A549 (cell line): ENCODE measurements at regions not wholly inside any gene's neighbourhood (a gene's known extent, or its start where the extent isn't known, plus 50 kb on each side); places are given as distances from the start of the nearest gene placed in this dataset.

Source experiments
- ATAC-seq, 2 experiments: fragments of 200-7000 bp in 1 of 2; fragments of >200 bp in 1 of 2; cut with Nextera tagmentation in 1 of 2; cut with Tn5 transposase in 1 of 2; 3 replicates each; pipeline versions ENCODE4 v1.8.0 to v1.9.1; 2018 to 2020; ENCODE audit warnings: mild to moderate bottlenecking in 1 of 2, moderate library complexity in 1 of 2
- CTCF ChIA-PET: fragments of 300-600 bp; sonication (Branson Sonifier 250); formaldehyde crosslinking; extraction: SDS; loops from one replicate; lab custom pipeline; 2021; ENCODE audit warnings: antibody characterized with exemption, inconsistent platforms; lab: Yijun Ruan, JAX
- POLR2A ChIA-PET: fragments of 350-600 bp; formaldehyde crosslinking; extraction: SDS; loops from one replicate; lab custom pipeline; 2021; ENCODE audit warnings: antibody characterized with exemption, inconsistent platforms; lab: Yijun Ruan, JAX
- DNase-seq, 2 experiments: peaks; one replicate each; pipeline versions ENCODE4 v3.0.0 to v3.0.0-alpha.2; 2011 to 2016; ENCODE audit warnings: low read depth in 1 of 2, low spot score in 1 of 2
- FAIRE-seq: peaks from 2 replicates; lab custom pipeline; 2011; peaks lifted over from hg19 to GRCh38; lab: Jason Lieb, UNC
- H3K27ac ChIP-seq, 2 experiments: fragments of >200 bp; sonication (Bioruptor Twin); formaldehyde crosslinking; 3 replicates each; pipeline ENCODE4 v1.5.1; 2016 to 2017
- H3K4me1 ChIP-seq: fragments of >200 bp; sonication (Bioruptor Twin); formaldehyde crosslinking; 3 replicates; pipeline ENCODE4 v1.6.1; 2016
- H3K4me2 ChIP-seq: fragments of >200 bp; sonication (Bioruptor Twin); formaldehyde crosslinking; 3 replicates; pipeline ENCODE4 v1.6.1; 2016
- H3K4me3 ChIP-seq: fragments of >200 bp; sonication (Bioruptor Twin); formaldehyde crosslinking; 3 replicates; pipeline ENCODE4 v1.5.1; 2016
- H3K9me3 ChIP-seq: fragments of >200 bp; sonication (Bioruptor Twin); formaldehyde crosslinking; 3 replicates; pipeline ENCODE4 v1.6.1; 2016
- BHLHE40 ChIP-seq: IDR thresholded peaks from 2 replicates; pipeline ENCODE4 v1.6.1; 2012; ENCODE audit warnings: low read depth, low read length, inconsistent platforms
- CBX2 ChIP-seq: fragments of 200-600 bp; sonication (generic); IDR thresholded peaks from 2 replicates; pipeline ENCODE4 v1.6.1; 2016; ENCODE audit warnings: low read depth, mild to moderate bottlenecking, borderline replicate concordance
- CBX8 ChIP-seq: fragments of 200-600 bp; sonication (generic); IDR thresholded peaks from 2 replicates; pipeline ENCODE4 v1.6.1; 2016
- HEYL ChIP-seq: fragments of 250-450 bp; sonication (Bioruptor Pico); IDR thresholded peaks from 2 replicates; pipeline ENCODE4 v1.8.0; 2021; ENCODE audit warnings: mild to moderate bottlenecking, moderate library complexity
- HOXA7 ChIP-seq: fragments of 250-450 bp; sonication (Bioruptor Pico); IDR thresholded peaks from 2 replicates; pipeline ENCODE4 v1.5.0; 2020; ENCODE audit warnings: mild to moderate bottlenecking, moderate library complexity
- HOXB13 ChIP-seq: fragments of 250-450 bp; sonication (Bioruptor Pico); IDR thresholded peaks from 2 replicates; pipeline ENCODE4 v1.5.0; 2020; ENCODE audit warnings: low read depth, mild to moderate bottlenecking, moderate library complexity
- HOXB5 ChIP-seq: fragments of 250-450 bp; sonication (Bioruptor Pico); IDR thresholded peaks from 2 replicates; pipeline ENCODE4 v1.5.0; 2020; ENCODE audit warnings: mild to moderate bottlenecking, moderate library complexity
- JUN ChIP-seq, 2 experiments: fragments of >200 bp; sonication (Bioruptor Twin); formaldehyde crosslinking; IDR thresholded peaks; 2 replicates in 1 of 2; 3 replicates in 1 of 2; pipeline ENCODE4 v1.6.1; 2016 to 2017
- JUNB ChIP-seq: fragments of >200 bp; sonication (Bioruptor Twin); formaldehyde crosslinking; IDR thresholded peaks from 2 replicates; pipeline ENCODE4 v1.6.1; 2016
- KDM1A ChIP-seq: fragments of 200-600 bp; sonication (generic); IDR thresholded peaks from 2 replicates; pipeline ENCODE4 v1.6.1; 2016; ENCODE audit warnings: low read depth, mild to moderate bottlenecking
- KDM5A ChIP-seq: fragments of 200-600 bp; sonication (generic); IDR thresholded peaks from 2 replicates; pipeline ENCODE4 v1.6.1; 2016; ENCODE audit warnings: antibody characterized with exemption, mild to moderate bottlenecking
- MAFK ChIP-seq: fragments of 450-650 bp; IDR thresholded peaks from 2 replicates; pipeline ENCODE4 v1.6.1; 2014; ENCODE audit not compliant: partially characterized antibody
- MYC ChIP-seq: IDR thresholded peaks from 2 replicates; pipeline ENCODE4 v1.6.1; 2012; ENCODE audit warnings: mild to moderate bottlenecking, inconsistent platforms, low read length, improper control_type of control experiment, borderline replicate concordance
- NPAS2 ChIP-seq: fragments of 250-450 bp; sonication (Bioruptor Pico); IDR thresholded peaks from 2 replicates; pipeline ENCODE4 v1.8.0; 2022; ENCODE audit warnings: mild to moderate bottlenecking, moderate library complexity, borderline replicate concordance
- PHF8 ChIP-seq: fragments of 200-600 bp; sonication (generic); IDR thresholded peaks from 2 replicates; pipeline ENCODE4 v1.6.1; 2016; ENCODE audit warnings: low read depth, mild to moderate bottlenecking, antibody characterized with exemption, moderate library complexity, borderline replicate concordance
- POLR2A ChIP-seq: IDR thresholded peaks from 2 replicates; pipeline ENCODE4 v1.6.1; 2012; ENCODE audit warnings: mild to moderate bottlenecking, low read length
- POLR2AphosphoS2 ChIP-seq: conservative IDR thresholded peaks from 2 replicates; pipeline ENCODE4 v1.6.1; 2012; ENCODE audit warnings: low read length, improper control_type of control experiment, inconsistent platforms
- RAD21 ChIP-seq, 2 experiments: fragments of >200 bp in 1 of 2; sonication (Bioruptor Twin) in 1 of 2; formaldehyde crosslinking in 1 of 2; IDR thresholded peaks in 1 of 2; conservative IDR thresholded peaks in 1 of 2; 2 replicates in 1 of 2; 3 replicates in 1 of 2; pipeline ENCODE4 v1.6.1; 2012 to 2018; ENCODE audit warnings: inconsistent platforms in 1 of 2
- RCOR1 ChIP-seq: fragments of 150-350 bp; IDR thresholded peaks from 2 replicates; pipeline ENCODE4 v1.6.1; 2014; ENCODE audit warnings: antibody characterized with exemption, low read length, low read depth
- RNF2 ChIP-seq: fragments of 200-600 bp; sonication (generic); IDR thresholded peaks from 2 replicates; pipeline ENCODE4 v1.6.1; 2016; ENCODE audit warnings: low read depth, mild to moderate bottlenecking, antibody characterized with exemption, moderate library complexity, borderline replicate concordance
- SMC3 ChIP-seq: fragments of >200 bp; sonication (Bioruptor Twin); formaldehyde crosslinking; IDR thresholded peaks from 3 replicates; pipeline ENCODE4 v1.6.1; 2018; ENCODE audit warnings: inconsistent platforms
- ZFP36 ChIP-seq: fragments of 450-650 bp; IDR thresholded peaks from 2 replicates; pipeline ENCODE4 v1.6.1; 2014; ENCODE audit warnings: borderline replicate concordance; ENCODE audit not compliant: partially characterized antibody
- WGBS: methylation state at CpG from one replicate; pipeline ENCODE4 v1.1.6; 2017; ENCODE audit errors: missing lambda C conversion rate; 5-methylcytosine and 5-hydroxymethylcytosine counted together
- TF ChIP-seq, protein P1 (sequence below): fragments of 250-450 bp; sonication (Bioruptor Pico); IDR thresholded peaks from 2 replicates; pipeline ENCODE4 v1.5.0; 2020; ENCODE audit warnings: low read depth, mild to moderate bottlenecking, moderate library complexity
- TF ChIP-seq, protein P2 (sequence below): fragments of 150-350 bp; IDR thresholded peaks from 2 replicates; pipeline ENCODE4 v1.6.1; 2014; ENCODE audit warnings: low read depth, mild to moderate bottlenecking, low read length
- TF ChIP-seq, protein P3 (sequence below): IDR thresholded peaks from 2 replicates; pipeline ENCODE4 v1.6.1; 2012
- TF ChIP-seq, protein P4 (sequence below): fragments of 200-600 bp; sonication (generic); IDR thresholded peaks from 2 replicates; pipeline ENCODE4 v1.6.1; 2016; ENCODE audit warnings: antibody characterized with exemption, mild to moderate bottlenecking, moderate library complexity
- TF ChIP-seq, protein P5 (sequence below): fragments of 450-650 bp; IDR thresholded peaks from 2 replicates; pipeline ENCODE4 v1.6.1; 2014; ENCODE audit warnings: antibody characterized with exemption

DNA sequence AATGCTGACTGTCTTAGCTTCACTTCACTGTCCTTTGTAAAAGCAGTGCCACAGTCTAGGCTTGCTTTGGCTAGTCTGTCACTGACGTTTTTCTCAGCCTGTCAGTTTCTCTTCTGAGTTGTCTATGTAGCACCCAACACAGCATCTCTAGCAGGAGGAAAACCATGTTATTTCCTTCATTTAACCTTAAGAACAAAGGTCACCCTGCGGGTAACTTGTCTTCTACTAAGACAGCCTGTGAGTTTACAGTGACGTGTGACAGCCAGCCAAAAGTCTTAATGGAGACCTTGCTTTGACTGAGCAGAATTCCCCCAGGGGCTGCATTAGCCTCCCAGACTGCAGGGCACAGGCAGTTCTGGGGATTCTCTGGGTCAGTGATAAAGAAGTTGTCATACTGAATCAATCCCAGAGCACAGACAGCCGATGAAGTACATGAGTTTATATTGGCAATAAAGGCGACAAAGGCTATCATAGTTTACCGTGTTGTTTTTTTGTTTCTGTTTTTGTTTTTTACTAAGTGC is 296.0 kb upstream of the KIAA1217 start:
- no peak for FAIRE-seq
- TF ChIP-seq HEYL (CRISPR knock-in tag): no peak
- no peak for TF ChIP-seq PHF8
- TF ChIP-seq, protein P1, sequence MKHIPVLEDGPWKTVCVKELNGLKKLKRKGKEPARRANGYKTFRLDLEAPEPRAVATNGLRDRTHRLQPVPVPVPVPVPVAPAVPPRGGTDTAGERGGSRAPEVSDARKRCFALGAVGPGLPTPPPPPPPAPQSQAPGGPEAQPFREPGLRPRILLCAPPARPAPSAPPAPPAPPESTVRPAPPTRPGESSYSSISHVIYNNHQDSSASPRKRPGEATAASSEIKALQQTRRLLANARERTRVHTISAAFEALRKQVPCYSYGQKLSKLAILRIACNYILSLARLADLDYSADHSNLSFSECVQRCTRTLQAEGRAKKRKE: no peak
- no peak for TF ChIP-seq JUNB
- TF ChIP-seq, protein P2, sequence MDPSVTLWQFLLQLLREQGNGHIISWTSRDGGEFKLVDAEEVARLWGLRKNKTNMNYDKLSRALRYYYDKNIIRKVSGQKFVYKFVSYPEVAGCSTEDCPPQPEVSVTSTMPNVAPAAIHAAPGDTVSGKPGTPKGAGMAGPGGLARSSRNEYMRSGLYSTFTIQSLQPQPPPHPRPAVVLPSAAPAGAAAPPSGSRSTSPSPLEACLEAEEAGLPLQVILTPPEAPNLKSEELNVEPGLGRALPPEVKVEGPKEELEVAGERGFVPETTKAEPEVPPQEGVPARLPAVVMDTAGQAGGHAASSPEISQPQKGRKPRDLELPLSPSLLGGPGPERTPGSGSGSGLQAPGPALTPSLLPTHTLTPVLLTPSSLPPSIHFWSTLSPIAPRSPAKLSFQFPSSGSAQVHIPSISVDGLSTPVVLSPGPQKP: no peak
- TF ChIP-seq MAFK: no peak
- TF ChIP-seq, protein P3, sequence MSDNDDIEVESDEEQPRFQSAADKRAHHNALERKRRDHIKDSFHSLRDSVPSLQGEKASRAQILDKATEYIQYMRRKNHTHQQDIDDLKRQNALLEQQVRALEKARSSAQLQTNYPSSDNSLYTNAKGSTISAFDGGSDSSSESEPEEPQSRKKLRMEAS: no peak
- no peak for TF ChIP-seq ZFP36
- no peak for TF ChIP-seq HOXB13 (CRISPR knock-in tag)
- TF ChIP-seq HOXA7 (CRISPR knock-in tag): no peak
- no peak for TF ChIP-seq RNF2
- no peak for TF ChIP-seq SMC3
- Histone ChIP-seq H3K27ac (no peak overlapping the region), H3K9me3 (no peaks in the 10 kb centered on the region), H3K4me3 (no peak overlapping the region), H3K4me1 (no peaks in the 10 kb centered on the region), H3K4me2 (no peak overlapping the region)
- no peak for ATAC-seq
- ChIA-PET CTCF (no interaction called here), POLR2A (no interaction called here)
- no peak for DNase-seq
- 5% methylated on average over 6 of the region's 6 CpGs for WGBS

DNA sequence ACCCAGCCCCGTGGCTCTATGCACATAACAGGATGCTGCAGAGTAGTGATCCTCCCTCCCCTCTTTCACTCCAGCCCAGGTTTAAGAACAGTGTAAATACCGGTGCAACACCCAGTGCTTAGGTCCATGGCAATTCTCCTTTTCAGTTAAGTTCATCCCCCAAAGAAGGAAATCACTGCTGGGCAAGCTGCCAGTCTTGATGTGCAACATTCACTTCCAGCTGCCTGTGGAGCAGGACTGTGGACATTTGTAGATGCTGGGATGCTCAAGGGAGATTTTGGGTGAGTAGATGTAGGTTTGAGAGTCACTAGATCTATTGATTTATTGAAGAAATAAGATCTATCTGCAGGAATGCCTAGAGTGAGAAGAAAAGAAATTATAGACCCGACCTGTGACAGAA is 294.3 kb upstream of the KIAA1217 start:
- WGBS: 0% methylated on average over 3 of the region's 3 CpGs
- Histone ChIP-seq H3K9me3 (no peaks in the 10 kb centered on the region), H3K4me3 (no peak overlapping the region), H3K4me1 (no peaks in the 10 kb centered on the region), H3K4me2 (no peak overlapping the region), H3K27ac (no peak overlapping the region)
- ChIA-PET POLR2A (no interaction called here), CTCF (no interaction called here)
- FAIRE-seq (no peak), DNase-seq (no peak), ATAC-seq (no peak)
- TF ChIP-seq JUNB (no peak), RAD21 (conservative IDR thresholded peaks at IDR 0.05 in 1 of 2, IDR thresholded peaks at IDR 0.05 in 1 of 2) (no peak), ZFP36 (no peak), POLR2A (no peak), POLR2AphosphoS2 (no peak), NPAS2 (CRISPR knock-in tag) (no peak), CBX8 (no peak), PHF8 (no peak), JUN (IDR thresholded peaks at IDR 0.05) (no peak), BHLHE40 (no peak), CBX2 (no peak), KDM1A (no peak), HOXB5 (CRISPR knock-in tag) (no peak), KDM5A (no peak), MYC (no peak), RCOR1 (no peak)
- TF ChIP-seq, protein P2: no peak
- TF ChIP-seq, protein P4, sequence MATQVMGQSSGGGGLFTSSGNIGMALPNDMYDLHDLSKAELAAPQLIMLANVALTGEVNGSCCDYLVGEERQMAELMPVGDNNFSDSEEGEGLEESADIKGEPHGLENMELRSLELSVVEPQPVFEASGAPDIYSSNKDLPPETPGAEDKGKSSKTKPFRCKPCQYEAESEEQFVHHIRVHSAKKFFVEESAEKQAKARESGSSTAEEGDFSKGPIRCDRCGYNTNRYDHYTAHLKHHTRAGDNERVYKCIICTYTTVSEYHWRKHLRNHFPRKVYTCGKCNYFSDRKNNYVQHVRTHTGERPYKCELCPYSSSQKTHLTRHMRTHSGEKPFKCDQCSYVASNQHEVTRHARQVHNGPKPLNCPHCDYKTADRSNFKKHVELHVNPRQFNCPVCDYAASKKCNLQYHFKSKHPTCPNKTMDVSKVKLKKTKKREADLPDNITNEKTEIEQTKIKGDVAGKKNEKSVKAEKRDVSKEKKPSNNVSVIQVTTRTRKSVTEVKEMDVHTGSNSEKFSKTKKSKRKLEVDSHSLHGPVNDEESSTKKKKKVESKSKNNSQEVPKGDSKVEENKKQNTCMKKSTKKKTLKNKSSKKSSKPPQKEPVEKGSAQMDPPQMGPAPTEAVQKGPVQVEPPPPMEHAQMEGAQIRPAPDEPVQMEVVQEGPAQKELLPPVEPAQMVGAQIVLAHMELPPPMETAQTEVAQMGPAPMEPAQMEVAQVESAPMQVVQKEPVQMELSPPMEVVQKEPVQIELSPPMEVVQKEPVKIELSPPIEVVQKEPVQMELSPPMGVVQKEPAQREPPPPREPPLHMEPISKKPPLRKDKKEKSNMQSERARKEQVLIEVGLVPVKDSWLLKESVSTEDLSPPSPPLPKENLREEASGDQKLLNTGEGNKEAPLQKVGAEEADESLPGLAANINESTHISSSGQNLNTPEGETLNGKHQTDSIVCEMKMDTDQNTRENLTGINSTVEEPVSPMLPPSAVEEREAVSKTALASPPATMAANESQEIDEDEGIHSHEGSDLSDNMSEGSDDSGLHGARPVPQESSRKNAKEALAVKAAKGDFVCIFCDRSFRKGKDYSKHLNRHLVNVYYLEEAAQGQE: no peak
- TF ChIP-seq, protein P5, sequence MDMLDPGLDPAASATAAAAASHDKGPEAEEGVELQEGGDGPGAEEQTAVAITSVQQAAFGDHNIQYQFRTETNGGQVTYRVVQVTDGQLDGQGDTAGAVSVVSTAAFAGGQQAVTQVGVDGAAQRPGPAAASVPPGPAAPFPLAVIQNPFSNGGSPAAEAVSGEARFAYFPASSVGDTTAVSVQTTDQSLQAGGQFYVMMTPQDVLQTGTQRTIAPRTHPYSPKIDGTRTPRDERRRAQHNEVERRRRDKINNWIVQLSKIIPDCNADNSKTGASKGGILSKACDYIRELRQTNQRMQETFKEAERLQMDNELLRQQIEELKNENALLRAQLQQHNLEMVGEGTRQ: no peak
